H9 (cell line): ENCODE measurements at regions not wholly inside any gene's neighbourhood (a gene's known extent, or its start where the extent isn't known, plus 50 kb on each side); places are given as distances from the start of the nearest gene placed in this dataset.
"Not testable (repeated sequence)": the region's sequence is repeated elsewhere in the genome, so short reads cannot be mapped to it uniquely, and the experiment has no call there.

Source experiments
- DNase-seq: peaks from one replicate; pipeline ENCODE4 v3.0.0-alpha.2; 2017
- H2AFZ ChIP-seq: one replicate; pipeline ENCODE4 v1.6.1; 2013; ENCODE audit warnings: mild to moderate bottlenecking, low read length, control low read depth, moderate library complexity
- H2AK5ac ChIP-seq: 2 replicates; pipeline ENCODE4 v1.6.1; 2013; ENCODE audit warnings: low read length, control low read depth, mixed read lengths; ENCODE audit not compliant: insufficient read length
- H2BK120ac ChIP-seq: one replicate; pipeline ENCODE4 v1.6.1; 2013; ENCODE audit warnings: low read depth, mild to moderate bottlenecking, low read length, control low read depth, inconsistent platforms; ENCODE audit not compliant: poor library complexity, severe bottlenecking
- H2BK12ac ChIP-seq: 2 replicates; pipeline ENCODE4 v1.6.1; 2013; ENCODE audit warnings: low read length, control low read depth, mixed read lengths, low read depth; ENCODE audit not compliant: insufficient read length
- H2BK15ac ChIP-seq: 2 replicates; pipeline ENCODE4 v1.6.1; 2013; ENCODE audit warnings: low read depth, low read length, control low read depth
- H2BK20ac ChIP-seq: one replicate; pipeline ENCODE4 v1.6.1; 2013; ENCODE audit warnings: low read depth, mild to moderate bottlenecking, low read length, control low read depth, inconsistent platforms; ENCODE audit not compliant: poor library complexity, severe bottlenecking
- H2BK5ac ChIP-seq: 2 replicates; pipeline ENCODE4 v1.6.1; 2013; ENCODE audit warnings: low read length, control low read depth, mixed read lengths; ENCODE audit not compliant: insufficient read length
- H3K14ac ChIP-seq: 2 replicates; pipeline ENCODE4 v1.6.1; 2013; ENCODE audit warnings: low read length, control low read depth; ENCODE audit not compliant: insufficient read depth
- H3K18ac ChIP-seq: 2 replicates; pipeline ENCODE4 v1.6.1; 2013; ENCODE audit warnings: low read depth, mild to moderate bottlenecking, mixed read lengths, low read length, control low read depth; ENCODE audit not compliant: insufficient read length
- H3K23ac ChIP-seq: 2 replicates; pipeline ENCODE4 v1.6.1; 2013; ENCODE audit warnings: low read length, control low read depth, mixed read lengths, low read depth; ENCODE audit not compliant: insufficient read length
- H3K23me2 ChIP-seq: 2 replicates; pipeline ENCODE4 v1.6.1; 2013; ENCODE audit warnings: low read depth, mild to moderate bottlenecking, mixed read lengths, low read length, control low read depth; ENCODE audit not compliant: insufficient read length, poor library complexity, severe bottlenecking
- H3K27ac ChIP-seq: 2 replicates; pipeline ENCODE4 v1.5.1; 2013; ENCODE audit warnings: low read length, control low read depth, mixed read lengths, low read depth; ENCODE audit not compliant: insufficient read length
- H3K27me3 ChIP-seq: 2 replicates; pipeline ENCODE4 v1.6.1; 2013; ENCODE audit warnings: low read length, control low read depth, inconsistent platforms; ENCODE audit not compliant: insufficient read depth
- H3K4ac ChIP-seq: 2 replicates; pipeline ENCODE4 v1.6.1; 2013; ENCODE audit warnings: low read depth, mild to moderate bottlenecking, control low read depth, inconsistent platforms, low read length, moderate library complexity
- H3K4me1 ChIP-seq: 2 replicates; pipeline ENCODE4 v1.6.1; 2013; ENCODE audit warnings: low read length, control low read depth, inconsistent platforms; ENCODE audit not compliant: insufficient read depth
- H3K4me2 ChIP-seq: 2 replicates; pipeline ENCODE4 v1.6.1; 2013; ENCODE audit warnings: low read length, control low read depth, mixed read lengths; ENCODE audit not compliant: insufficient read length, insufficient read depth
- H3K56ac ChIP-seq: 2 replicates; pipeline ENCODE4 v1.6.1; 2013; ENCODE audit warnings: low read depth, mild to moderate bottlenecking, mixed read lengths, low read length, control low read depth; ENCODE audit not compliant: insufficient read length
- H3K79me1 ChIP-seq: 2 replicates; pipeline ENCODE4 v1.6.1; 2013; ENCODE audit warnings: low read depth, mild to moderate bottlenecking, moderate library complexity, low read length, control low read depth, inconsistent platforms; ENCODE audit not compliant: insufficient read depth, poor library complexity, severe bottlenecking
- H3K79me2 ChIP-seq: 2 replicates; pipeline ENCODE4 v1.6.1; 2013; ENCODE audit warnings: low read length, control low read depth, inconsistent platforms; ENCODE audit not compliant: insufficient read depth
- H3K9ac ChIP-seq: 2 replicates; pipeline ENCODE4 v1.6.1; 2013; ENCODE audit warnings: low read length, control low read depth, mixed read lengths; ENCODE audit not compliant: insufficient read length; ENCODE audit errors: extremely low read depth
- H3K9me3 ChIP-seq: one replicate; pipeline ENCODE4 v1.6.1; 2013; ENCODE audit warnings: low read depth, low read length, inconsistent platforms; ENCODE audit not compliant: control insufficient read depth
- H3T11ph ChIP-seq: one replicate; pipeline ENCODE4 v1.6.1; 2013; ENCODE audit warnings: mild to moderate bottlenecking, low read length, control low read depth, inconsistent platforms
- H4K20me1 ChIP-seq: one replicate; pipeline ENCODE4 v1.6.1; 2013; ENCODE audit not compliant: control insufficient read depth, insufficient read length, insufficient read depth
- H4K5ac ChIP-seq: 2 replicates; pipeline ENCODE4 v1.6.1; 2013; ENCODE audit warnings: low read depth, mild to moderate bottlenecking, mixed read lengths, low read length, control low read depth; ENCODE audit not compliant: insufficient read length
- H4K8ac ChIP-seq: replicated peaks from 2 replicates; pipeline ENCODE4 v1.6.1; 2013; ENCODE audit warnings: low read length, control low read depth, mixed read lengths, low read depth; ENCODE audit not compliant: insufficient read length
- H4K91ac ChIP-seq: 2 replicates; pipeline ENCODE4 v1.6.1; 2013; ENCODE audit warnings: low read depth, mild to moderate bottlenecking, moderate library complexity, mixed read lengths, low read length, control low read depth; ENCODE audit not compliant: insufficient read length
- H3K27ac Mint-ChIP-seq, 3 experiments: 2 replicates in 2 of 3; 3 replicates in 1 of 3; pipeline ENCODE4 v1.8.0; 2020 to 2021; ENCODE audit warnings: mixed read lengths in 3 of 3, mild to moderate bottlenecking in 1 of 3, moderate library complexity in 1 of 3
- H3K27me3 Mint-ChIP-seq: 2 replicates; pipeline ENCODE4 v1.8.0; 2021; ENCODE audit warnings: low read depth, mild to moderate bottlenecking, moderate library complexity, mixed read lengths
- H3K36me3 Mint-ChIP-seq, 3 experiments: 2 replicates in 2 of 3; 3 replicates in 1 of 3; pipeline ENCODE4 v1.8.0; 2020 to 2021; ENCODE audit warnings: low read depth in 3 of 3, mixed read lengths in 3 of 3; ENCODE audit not compliant: insufficient read depth in 1 of 3
- H3K4me1 Mint-ChIP-seq, 2 experiments: 2 replicates each; pipeline ENCODE4 v1.8.0; 2020; ENCODE audit warnings: mixed read lengths in 2 of 2
- H3K4me3 Mint-ChIP-seq, 2 experiments: 2 replicates in 1 of 2; 3 replicates in 1 of 2; pipeline ENCODE4 v1.8.0; 2020 to 2021; ENCODE audit warnings: mild to moderate bottlenecking in 2 of 2, mixed read lengths in 2 of 2, moderate library complexity in 1 of 2
- H3K9me3 Mint-ChIP-seq, 2 experiments: 2 replicates in 1 of 2; 3 replicates in 1 of 2; pipeline ENCODE4 v1.8.0; 2020; ENCODE audit warnings: mild to moderate bottlenecking in 2 of 2, mixed read lengths in 2 of 2, moderate library complexity in 1 of 2
- WGBS: extraction: QIAGEN DNeasy Blood & Tissue Kit; methylation state at CpG from one replicate; pipeline ENCODE4 v1.1.7; 2013; ENCODE audit warnings: missing lambda C conversion rate, low lambda C conversion rate, mixed read lengths; ENCODE audit not compliant: insufficient read length; ENCODE audit errors: extremely low coverage; 5-methylcytosine and 5-hydroxymethylcytosine counted together

DNA sequence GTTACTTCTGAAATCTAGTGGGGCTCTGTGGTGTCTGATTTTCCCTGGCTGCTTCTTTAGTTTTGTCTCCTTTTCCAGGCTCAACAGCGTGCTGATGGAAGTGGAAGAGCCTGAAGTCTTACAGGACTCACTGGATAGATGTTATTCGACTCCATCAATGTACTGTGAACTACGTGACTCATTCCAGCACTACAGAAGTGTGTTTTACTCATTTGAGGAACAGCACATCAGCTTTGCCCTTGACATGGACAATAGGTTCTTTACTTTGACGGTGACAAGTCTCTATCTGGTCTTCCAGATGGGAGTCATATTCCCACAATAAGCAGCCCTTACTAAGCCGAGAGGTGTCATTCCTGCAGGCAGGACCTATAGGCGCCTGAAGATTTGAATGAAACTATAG lies 51.1 kb downstream of the NBPF8 start:
- H3K4me2 ChIP-seq, H3K56ac ChIP-seq, H3K4me1 Mint-ChIP-seq, H3K4ac ChIP-seq, H3K14ac ChIP-seq, H3K79me1 ChIP-seq, H3K18ac ChIP-seq, H3K4me1 ChIP-seq, H3K4me3 Mint-ChIP-seq, H3K23ac ChIP-seq, H3K36me3 Mint-ChIP-seq, H3T11ph ChIP-seq, H3K27ac ChIP-seq, H3K27me3 Mint-ChIP-seq, H2AFZ ChIP-seq, H3K9ac ChIP-seq, H3K9me3 ChIP-seq, H2BK120ac ChIP-seq, H4K8ac ChIP-seq, DNase-seq, H3K79me2 ChIP-seq, H4K91ac ChIP-seq, H2BK12ac ChIP-seq, H4K5ac ChIP-seq, H2AK5ac ChIP-seq, H3K9me3 Mint-ChIP-seq, H2BK20ac ChIP-seq, H2BK5ac ChIP-seq, H3K27ac Mint-ChIP-seq, H2BK15ac ChIP-seq, H4K20me1 ChIP-seq, H3K23me2 ChIP-seq, H3K27me3 ChIP-seq: not testable (repeated sequence)
- WGBS, result no CpG with 5 or more reads among the region's 6 CpGs

DNA sequence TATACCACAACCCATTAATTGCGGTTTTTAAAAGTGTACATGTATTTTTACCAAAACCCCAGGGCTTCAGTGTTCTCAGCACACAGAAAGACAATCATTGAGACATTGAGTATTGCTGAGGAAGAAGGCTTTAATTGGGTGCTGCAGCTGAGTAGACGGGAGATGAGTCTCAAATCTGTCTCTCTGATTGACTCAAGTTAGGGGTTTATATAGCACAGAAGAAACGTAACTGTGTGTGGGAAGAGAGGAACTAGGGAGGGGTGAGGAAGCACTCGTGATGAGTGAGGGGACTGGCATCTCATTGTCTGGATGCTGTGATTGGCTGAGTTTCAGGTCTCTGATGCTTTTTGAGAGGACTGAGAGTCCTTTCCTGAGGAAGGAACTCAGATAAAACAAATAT lies 62.8 kb downstream of the NBPF8 start:
- H3K9me3 ChIP-seq, H3K27me3 Mint-ChIP-seq, H3K9me3 Mint-ChIP-seq, H3K27ac ChIP-seq, H3K79me2 ChIP-seq, H3K23ac ChIP-seq, DNase-seq, H4K91ac ChIP-seq, H2BK120ac ChIP-seq, H3K18ac ChIP-seq, H2AFZ ChIP-seq, H3T11ph ChIP-seq, H3K23me2 ChIP-seq, H3K27me3 ChIP-seq, H2BK5ac ChIP-seq, H3K4ac ChIP-seq, H3K14ac ChIP-seq, H3K9ac ChIP-seq, H2BK12ac ChIP-seq, H3K79me1 ChIP-seq, H2BK20ac ChIP-seq, H3K4me3 Mint-ChIP-seq, H4K20me1 ChIP-seq, H3K4me1 ChIP-seq, H4K8ac ChIP-seq, H3K56ac ChIP-seq, H3K4me2 ChIP-seq, H2AK5ac ChIP-seq, H3K4me1 Mint-ChIP-seq, H3K27ac Mint-ChIP-seq, H2BK15ac ChIP-seq, H4K5ac ChIP-seq: not testable (repeated sequence)
- no CpG with 5 or more reads among the region's 4 CpGs for WGBS
- H3K36me3 Mint-ChIP-seq, result peaks cover 6 to 12% (median 7%) of the 10 kb centered on the region in 3 experiments; a peak in 6 of 7 replicates
